ENCODE measurements at regions not wholly inside any gene's neighbourhood (a gene's known extent, or its start where the extent isn't known, plus 50 kb on each side); places are given as distances from the start of the nearest gene placed in this dataset.

GRCh38 chr1:168439456-168440375, 104.1 kb downstream of the XCL2 start:
- TF ChIP-seq REST (IDR thresholded peaks at IDR 0.05; ENCODE audit: insufficient read depth in 1 of 2, low read depth in 2 of 2, low read length in 2 of 2) (no peak), POLR2AphosphoS5 (IDR thresholded peaks at IDR 0.05; ENCODE audit: low read depth, low read length) (no peak), SIN3A (IDR thresholded peaks at IDR 0.05; ENCODE audit: borderline replicate concordance, insufficient read depth, low read length) (no peak), TAF1 (IDR thresholded peaks at IDR 0.05; ENCODE audit: borderline replicate concordance, insufficient read depth, low read length) (no peak), FOXP2 (optimal IDR thresholded peaks at IDR 0.05; ENCODE audit: borderline replicate concordance, extremely low read depth, extremely low read length, insufficient read depth) (no peak)

GRCh38 chr1:168438626-168439025, 105.2 kb downstream of the XCL2 start:
- TF ChIP-seq TAF1 (IDR thresholded peaks at IDR 0.05; ENCODE audit: borderline replicate concordance, insufficient read depth, low read length) (no peak), SIN3A (IDR thresholded peaks at IDR 0.05; ENCODE audit: borderline replicate concordance, insufficient read depth, low read length) (no peak), REST (IDR thresholded peaks at IDR 0.05; ENCODE audit: insufficient read depth in 1 of 2, low read depth in 2 of 2, low read length in 2 of 2) (no peak), FOXP2 (optimal IDR thresholded peaks at IDR 0.05; ENCODE audit: borderline replicate concordance, extremely low read depth, extremely low read length, insufficient read depth) (no peak), POLR2AphosphoS5 (IDR thresholded peaks at IDR 0.05; ENCODE audit: low read depth, low read length) (no peak)

GRCh38 chr1:168437821-168438220, 106.0 kb downstream of the XCL2 start:
- TF ChIP-seq REST (IDR thresholded peaks at IDR 0.05; ENCODE audit: insufficient read depth in 1 of 2, low read depth in 2 of 2, low read length in 2 of 2) = no peak
- no peak for TF ChIP-seq FOXP2 (optimal IDR thresholded peaks at IDR 0.05; ENCODE audit: borderline replicate concordance, extremely low read depth, extremely low read length, insufficient read depth)
- TF ChIP-seq POLR2AphosphoS5 (IDR thresholded peaks at IDR 0.05; ENCODE audit: low read depth, low read length) = no peak
- no peak for TF ChIP-seq TAF1 (IDR thresholded peaks at IDR 0.05; ENCODE audit: borderline replicate concordance, insufficient read depth, low read length)
- no peak for TF ChIP-seq SIN3A (IDR thresholded peaks at IDR 0.05; ENCODE audit: borderline replicate concordance, insufficient read depth, low read length)

GRCh38 chr1:168435439-168435838, 108.4 kb downstream of the XCL2 start:
- TF ChIP-seq FOXP2 (optimal IDR thresholded peaks at IDR 0.05; ENCODE audit: borderline replicate concordance, extremely low read depth, extremely low read length, insufficient read depth) = no peak
- no peak for TF ChIP-seq SIN3A (IDR thresholded peaks at IDR 0.05; ENCODE audit: borderline replicate concordance, insufficient read depth, low read length)
- TF ChIP-seq POLR2AphosphoS5 (IDR thresholded peaks at IDR 0.05; ENCODE audit: low read depth, low read length) = no peak
- no peak for TF ChIP-seq REST (IDR thresholded peaks at IDR 0.05; ENCODE audit: insufficient read depth in 1 of 2, low read depth in 2 of 2, low read length in 2 of 2)
- no peak for TF ChIP-seq TAF1 (IDR thresholded peaks at IDR 0.05; ENCODE audit: borderline replicate concordance, insufficient read depth, low read length)
